Thyroid gland (tissue), 4 donors: ENCODE measurements at regions not wholly inside any gene's neighbourhood (a gene's known extent, or its start where the extent isn't known, plus 50 kb on each side); places are given as distances from the start of the nearest gene placed in this dataset.

Experiments used
- POLR2A ChIP-seq, 2 donors: fragments of 450-650 bp; IDR thresholded peaks; one replicate each; pipeline ENCODE4 v1.6.1; 2017; ENCODE audit warnings: antibody characterized with exemption in 2 of 2, mild to moderate bottlenecking in 2 of 2, moderate library complexity in 1 of 2
- TF ChIP-seq, protein P1 (sequence below), 6 experiments: fragments of 200-600 bp in 3 of 6; fragments of 450-650 bp in 3 of 6; sonication (generic) in 3 of 6; IDR thresholded peaks; one replicate each; pipeline ENCODE4 v1.5.1; 2016 to 2019; ENCODE audit warnings: antibody characterized with exemption in 6 of 6, mild to moderate bottlenecking in 2 of 6, inconsistent platforms in 1 of 6, moderate library complexity in 1 of 6

DNA sequence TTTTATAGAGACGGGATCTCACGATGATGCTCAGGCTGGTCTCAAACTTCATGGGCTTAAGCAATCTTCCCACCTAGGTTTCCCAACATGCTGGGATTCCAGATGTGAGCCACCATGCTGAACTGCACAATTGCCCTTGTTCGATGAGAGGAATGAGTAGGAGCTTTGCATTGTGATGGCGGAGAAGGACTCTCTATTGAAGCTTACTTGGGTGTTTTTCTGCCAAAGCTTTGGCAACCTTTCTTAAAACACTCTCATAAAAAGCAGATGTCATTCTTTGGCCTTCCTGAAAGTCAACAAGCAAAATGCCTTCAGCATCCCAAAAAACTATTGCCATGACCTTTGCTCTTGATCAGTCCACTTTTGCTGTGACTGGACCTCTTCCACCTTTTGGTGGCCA lies 904.8 kb upstream of the TMEM132C start:
- TF ChIP-seq, protein P1, sequence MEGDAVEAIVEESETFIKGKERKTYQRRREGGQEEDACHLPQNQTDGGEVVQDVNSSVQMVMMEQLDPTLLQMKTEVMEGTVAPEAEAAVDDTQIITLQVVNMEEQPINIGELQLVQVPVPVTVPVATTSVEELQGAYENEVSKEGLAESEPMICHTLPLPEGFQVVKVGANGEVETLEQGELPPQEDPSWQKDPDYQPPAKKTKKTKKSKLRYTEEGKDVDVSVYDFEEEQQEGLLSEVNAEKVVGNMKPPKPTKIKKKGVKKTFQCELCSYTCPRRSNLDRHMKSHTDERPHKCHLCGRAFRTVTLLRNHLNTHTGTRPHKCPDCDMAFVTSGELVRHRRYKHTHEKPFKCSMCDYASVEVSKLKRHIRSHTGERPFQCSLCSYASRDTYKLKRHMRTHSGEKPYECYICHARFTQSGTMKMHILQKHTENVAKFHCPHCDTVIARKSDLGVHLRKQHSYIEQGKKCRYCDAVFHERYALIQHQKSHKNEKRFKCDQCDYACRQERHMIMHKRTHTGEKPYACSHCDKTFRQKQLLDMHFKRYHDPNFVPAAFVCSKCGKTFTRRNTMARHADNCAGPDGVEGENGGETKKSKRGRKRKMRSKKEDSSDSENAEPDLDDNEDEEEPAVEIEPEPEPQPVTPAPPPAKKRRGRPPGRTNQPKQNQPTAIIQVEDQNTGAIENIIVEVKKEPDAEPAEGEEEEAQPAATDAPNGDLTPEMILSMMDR (IDR thresholded peaks at IDR 0.05) = no peak
- TF ChIP-seq POLR2A (IDR thresholded peaks at IDR 0.05) = no peak
